GM23338 (cell line): ENCODE measurements at regions not wholly inside any gene's neighbourhood (a gene's known extent, or its start where the extent isn't known, plus 50 kb on each side); places are given as distances from the start of the nearest gene placed in this dataset.

ENCODE experiments used
- ATAC-seq: fragments of 200-7000 bp; cut with Tn5 transposase; 3 replicates; pipeline ENCODE4 v1.9.1; 2020
- DNase-seq: peaks from one replicate; pipeline ENCODE4 v3.0.0-alpha.2; 2015; ENCODE audit warnings: low spot score
- H2AFZ ChIP-seq: fragments of 200-600 bp; sonication (generic); 2 replicates; pipeline ENCODE4 v1.8.0; 2016; ENCODE audit warnings: antibody characterized with exemption, mild to moderate bottlenecking, moderate library complexity
- H3F3A ChIP-seq: fragments of 200-600 bp; sonication (generic); replicated peaks from 2 replicates; pipeline ENCODE4 v1.8.0; 2017; ENCODE audit warnings: antibody characterized with exemption, mixed run types, low read depth
- H3K27ac ChIP-seq: fragments of 200-600 bp; sonication (generic); 2 replicates; pipeline ENCODE4 v1.6.1; 2016; ENCODE audit warnings: low read depth
- H3K27me3 ChIP-seq: fragments of 200-600 bp; sonication (generic); 2 replicates; pipeline ENCODE4 v1.8.0; 2016; ENCODE audit warnings: mild to moderate bottlenecking, mixed run types, moderate library complexity; ENCODE audit not compliant: insufficient read depth
- H3K36me3 ChIP-seq: fragments of 200-600 bp; sonication (generic); 2 replicates; pipeline ENCODE4 v1.8.0; 2016; ENCODE audit warnings: mild to moderate bottlenecking; ENCODE audit not compliant: insufficient read depth
- H3K4me1 ChIP-seq: fragments of 200-600 bp; sonication (generic); 2 replicates; pipeline ENCODE4 v1.8.0; 2016; ENCODE audit warnings: mild to moderate bottlenecking, moderate library complexity; ENCODE audit not compliant: insufficient read depth
- H3K4me2 ChIP-seq: fragments of 200-600 bp; sonication (generic); 2 replicates; pipeline ENCODE4 v1.7.1; 2017; ENCODE audit warnings: mixed run types
- H3K4me3 ChIP-seq: fragments of 200-600 bp; sonication (generic); 2 replicates; pipeline ENCODE4 v1.6.1; 2016; ENCODE audit warnings: mixed run types
- H3K79me2 ChIP-seq: fragments of 200-600 bp; sonication (generic); replicated peaks from 2 replicates; pipeline ENCODE4 v1.8.0; 2017; ENCODE audit warnings: mild to moderate bottlenecking; ENCODE audit not compliant: insufficient read depth
- H3K9me2 ChIP-seq: fragments of 200-600 bp; sonication (generic); 2 replicates; pipeline ENCODE4 v1.8.0; 2017; ENCODE audit not compliant: insufficient read depth
- H4K20me1 ChIP-seq: fragments of 200-600 bp; sonication (generic); replicated peaks from 2 replicates; pipeline ENCODE4 v1.8.0; 2017; ENCODE audit warnings: mild to moderate bottlenecking; ENCODE audit not compliant: insufficient read depth
- H3K27ac Mint-ChIP-seq: 2 replicates; pipeline ENCODE4 v1.8.0; 2020; ENCODE audit warnings: inconsistent platforms, mild to moderate bottlenecking, moderate library complexity, mixed read lengths
- H3K27me3 Mint-ChIP-seq: 3 replicates; pipeline ENCODE4 v1.8.0; 2022; ENCODE audit warnings: low read depth, mild to moderate bottlenecking, moderate library complexity, mixed read lengths, inconsistent platforms; ENCODE audit not compliant: insufficient read depth, poor library complexity
- H3K36me3 Mint-ChIP-seq: 3 replicates; pipeline ENCODE4 v1.8.0; 2021; ENCODE audit warnings: low read depth, mild to moderate bottlenecking, inconsistent platforms, moderate library complexity, mixed read lengths
- H3K4me1 Mint-ChIP-seq: 3 replicates; pipeline ENCODE4 v1.8.0; 2020; ENCODE audit warnings: mild to moderate bottlenecking, inconsistent platforms, mixed read lengths
- H3K4me3 Mint-ChIP-seq: 3 replicates; pipeline ENCODE4 v1.8.0; 2021; ENCODE audit warnings: moderate library complexity, mild to moderate bottlenecking, inconsistent platforms, mixed read lengths
- H3K9me3 Mint-ChIP-seq: 3 replicates; pipeline ENCODE4 v1.8.0; 2020; ENCODE audit warnings: moderate library complexity, mild to moderate bottlenecking, inconsistent platforms, mixed read lengths
- CREB1 ChIP-seq: fragments of 250-450 bp; sonication (Bioruptor Pico); IDR thresholded peaks from 2 replicates; pipeline ENCODE4 v1.5.0; 2020; ENCODE audit warnings: low read depth, mild to moderate bottlenecking, moderate library complexity
- EZH2phosphoT487 ChIP-seq: fragments of 200-600 bp; sonication (generic); IDR thresholded peaks from one replicate; pipeline ENCODE4 v1.8.1; 2018; ENCODE audit warnings: antibody characterized with exemption; ENCODE audit not compliant: unreplicated experiment
- JUNB ChIP-seq: IDR thresholded peaks from one replicate; pipeline ENCODE4 v1.6.1; 2016; ENCODE audit warnings: antibody characterized with exemption; ENCODE audit not compliant: unreplicated experiment
- POLR2AphosphoS5 ChIP-seq: IDR thresholded peaks from 2 replicates; pipeline ENCODE4 v1.6.1; 2016; ENCODE audit warnings: antibody characterized with exemption, low read depth
- STAT1 ChIP-seq: IDR thresholded peaks from one replicate; pipeline ENCODE4 v1.6.1; 2016; ENCODE audit warnings: antibody characterized with exemption; ENCODE audit not compliant: unreplicated experiment
- ZNF331 ChIP-seq: fragments of 250-450 bp; sonication (Bioruptor Pico); IDR thresholded peaks from 2 replicates; pipeline ENCODE4 v1.5.0; 2020; ENCODE audit warnings: low read depth, mild to moderate bottlenecking, moderate library complexity
- TF ChIP-seq, protein P1 (sequence below): IDR thresholded peaks from 2 replicates; pipeline ENCODE4 v1.6.1; 2016; ENCODE audit warnings: antibody characterized with exemption
- TF ChIP-seq, protein P2 (sequence below): fragments of 250-450 bp; sonication (Bioruptor Pico); IDR thresholded peaks from 2 replicates; pipeline ENCODE4 v1.5.0; 2020; ENCODE audit warnings: mild to moderate bottlenecking, moderate library complexity
- TF ChIP-seq, protein P3 (sequence below): IDR thresholded peaks from one replicate; pipeline ENCODE4 v1.6.1; 2018; ENCODE audit warnings: antibody characterized with exemption; ENCODE audit not compliant: unreplicated experiment
- TF ChIP-seq, protein P4 (sequence below), 2 experiments: fragments of 200-600 bp in 1 of 2; sonication (generic) in 1 of 2; conservative IDR thresholded peaks; 2 replicates each; pipeline versions ENCODE4 v1.5.1 to v1.6.1; 2016 to 2017; ENCODE audit warnings: antibody characterized with exemption in 2 of 2, low read depth in 2 of 2, mild to moderate bottlenecking in 2 of 2, moderate library complexity in 1 of 2

DNA sequence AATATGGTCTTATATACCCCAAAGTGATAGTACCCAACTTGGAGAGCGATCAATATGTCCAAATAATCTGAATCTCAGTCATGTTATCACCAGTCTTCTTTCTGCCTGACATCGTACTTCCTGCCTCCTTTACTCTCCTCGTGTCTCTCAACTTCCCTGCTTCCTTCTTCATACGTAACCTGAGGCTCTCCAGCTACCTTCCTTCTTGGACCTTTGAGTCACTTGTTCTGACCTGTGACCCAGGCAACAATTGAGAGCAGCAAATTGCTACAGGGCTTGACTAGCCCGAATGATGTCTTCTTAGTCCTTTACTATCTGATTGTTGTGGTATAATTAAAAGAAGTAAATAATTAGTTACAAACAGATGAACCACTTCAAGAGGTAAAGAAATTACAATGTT lies 145.9 kb upstream of the MBNL1 start:
- no peaks in the 10 kb centered on the region for H3K79me2 ChIP-seq
- Mint-ChIP-seq H3K9me3 (no peaks in the 10 kb centered on the region), H3K4me1 (no peaks in the 10 kb centered on the region), H3K4me3 (no peak overlapping the region), H3K27ac (no peak overlapping the region; the same call in 1 of the 2 replicates), H3K36me3 (no peaks in the 10 kb centered on the region), H3K27me3 (no peaks in the 10 kb centered on the region)
- ATAC-seq: no peak
- H3K4me1 ChIP-seq: no peaks in the 10 kb centered on the region
- H3K4me3 ChIP-seq: no peak overlapping the region
- no peak overlapping the region for H2AFZ ChIP-seq
- no peaks in the 10 kb centered on the region for H3K27me3 ChIP-seq
- H3F3A ChIP-seq: no peaks in the 10 kb centered on the region
- H3K9me2 ChIP-seq: no peaks in the 10 kb centered on the region
- no peaks in the 10 kb centered on the region for H3K36me3 ChIP-seq
- no peak overlapping the region for H3K27ac ChIP-seq
- H3K4me2 ChIP-seq: no peak overlapping the region
- no peak for TF ChIP-seq CREB1 (CRISPR knock-in tag)
- no peak for TF ChIP-seq JUNB
- TF ChIP-seq, protein P1, sequence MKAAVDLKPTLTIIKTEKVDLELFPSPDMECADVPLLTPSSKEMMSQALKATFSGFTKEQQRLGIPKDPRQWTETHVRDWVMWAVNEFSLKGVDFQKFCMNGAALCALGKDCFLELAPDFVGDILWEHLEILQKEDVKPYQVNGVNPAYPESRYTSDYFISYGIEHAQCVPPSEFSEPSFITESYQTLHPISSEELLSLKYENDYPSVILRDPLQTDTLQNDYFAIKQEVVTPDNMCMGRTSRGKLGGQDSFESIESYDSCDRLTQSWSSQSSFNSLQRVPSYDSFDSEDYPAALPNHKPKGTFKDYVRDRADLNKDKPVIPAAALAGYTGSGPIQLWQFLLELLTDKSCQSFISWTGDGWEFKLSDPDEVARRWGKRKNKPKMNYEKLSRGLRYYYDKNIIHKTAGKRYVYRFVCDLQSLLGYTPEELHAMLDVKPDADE: no peak
- TF ChIP-seq EZH2phosphoT487: no peak
- no peaks in the 10 kb centered on the region for H4K20me1 ChIP-seq
- no peak for DNase-seq

DNA sequence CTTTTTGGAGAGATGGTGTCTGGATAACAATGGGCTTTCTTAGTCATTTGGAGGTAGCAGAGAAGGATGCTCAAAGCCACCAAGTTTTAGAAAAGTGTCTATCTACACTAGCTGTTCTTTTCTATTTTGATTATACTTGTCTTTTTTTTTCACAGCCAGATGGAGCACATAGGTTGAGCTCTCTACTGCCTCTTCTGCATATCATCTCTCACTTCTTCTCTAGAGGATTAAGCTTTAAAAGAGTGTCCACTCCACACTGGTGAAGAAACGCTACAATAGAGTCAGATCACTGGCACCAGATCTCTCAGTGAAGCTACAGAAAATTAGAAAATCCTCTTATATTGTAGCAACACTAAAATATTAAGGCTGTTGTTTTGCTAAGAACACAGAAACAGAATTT lies 145.3 kb upstream of the MBNL1 start:
- Mint-ChIP-seq H3K4me1 (no peaks in the 10 kb centered on the region), H3K4me3 (no peak overlapping the region), H3K36me3 (no peaks in the 10 kb centered on the region), H3K27me3 (no peaks in the 10 kb centered on the region), H3K9me3 (no peaks in the 10 kb centered on the region), H3K27ac (no peak overlapping the region)
- Histone ChIP-seq H3K27me3 (no peaks in the 10 kb centered on the region), H3K4me2 (no peak overlapping the region), H3K4me1 (no peaks in the 10 kb centered on the region), H3K9me2 (no peaks in the 10 kb centered on the region), H3K4me3 (no peak overlapping the region), H2AFZ (no peak overlapping the region), H3K27ac (no peak overlapping the region), H3F3A (no peaks in the 10 kb centered on the region), H3K36me3 (no peaks in the 10 kb centered on the region), H4K20me1 (no peaks in the 10 kb centered on the region), H3K79me2 (no peaks in the 10 kb centered on the region)
- ATAC-seq: no peak
- no peak for DNase-seq
- no peak for TF ChIP-seq ZNF331 (CRISPR knock-in tag)
- TF ChIP-seq, protein P2, sequence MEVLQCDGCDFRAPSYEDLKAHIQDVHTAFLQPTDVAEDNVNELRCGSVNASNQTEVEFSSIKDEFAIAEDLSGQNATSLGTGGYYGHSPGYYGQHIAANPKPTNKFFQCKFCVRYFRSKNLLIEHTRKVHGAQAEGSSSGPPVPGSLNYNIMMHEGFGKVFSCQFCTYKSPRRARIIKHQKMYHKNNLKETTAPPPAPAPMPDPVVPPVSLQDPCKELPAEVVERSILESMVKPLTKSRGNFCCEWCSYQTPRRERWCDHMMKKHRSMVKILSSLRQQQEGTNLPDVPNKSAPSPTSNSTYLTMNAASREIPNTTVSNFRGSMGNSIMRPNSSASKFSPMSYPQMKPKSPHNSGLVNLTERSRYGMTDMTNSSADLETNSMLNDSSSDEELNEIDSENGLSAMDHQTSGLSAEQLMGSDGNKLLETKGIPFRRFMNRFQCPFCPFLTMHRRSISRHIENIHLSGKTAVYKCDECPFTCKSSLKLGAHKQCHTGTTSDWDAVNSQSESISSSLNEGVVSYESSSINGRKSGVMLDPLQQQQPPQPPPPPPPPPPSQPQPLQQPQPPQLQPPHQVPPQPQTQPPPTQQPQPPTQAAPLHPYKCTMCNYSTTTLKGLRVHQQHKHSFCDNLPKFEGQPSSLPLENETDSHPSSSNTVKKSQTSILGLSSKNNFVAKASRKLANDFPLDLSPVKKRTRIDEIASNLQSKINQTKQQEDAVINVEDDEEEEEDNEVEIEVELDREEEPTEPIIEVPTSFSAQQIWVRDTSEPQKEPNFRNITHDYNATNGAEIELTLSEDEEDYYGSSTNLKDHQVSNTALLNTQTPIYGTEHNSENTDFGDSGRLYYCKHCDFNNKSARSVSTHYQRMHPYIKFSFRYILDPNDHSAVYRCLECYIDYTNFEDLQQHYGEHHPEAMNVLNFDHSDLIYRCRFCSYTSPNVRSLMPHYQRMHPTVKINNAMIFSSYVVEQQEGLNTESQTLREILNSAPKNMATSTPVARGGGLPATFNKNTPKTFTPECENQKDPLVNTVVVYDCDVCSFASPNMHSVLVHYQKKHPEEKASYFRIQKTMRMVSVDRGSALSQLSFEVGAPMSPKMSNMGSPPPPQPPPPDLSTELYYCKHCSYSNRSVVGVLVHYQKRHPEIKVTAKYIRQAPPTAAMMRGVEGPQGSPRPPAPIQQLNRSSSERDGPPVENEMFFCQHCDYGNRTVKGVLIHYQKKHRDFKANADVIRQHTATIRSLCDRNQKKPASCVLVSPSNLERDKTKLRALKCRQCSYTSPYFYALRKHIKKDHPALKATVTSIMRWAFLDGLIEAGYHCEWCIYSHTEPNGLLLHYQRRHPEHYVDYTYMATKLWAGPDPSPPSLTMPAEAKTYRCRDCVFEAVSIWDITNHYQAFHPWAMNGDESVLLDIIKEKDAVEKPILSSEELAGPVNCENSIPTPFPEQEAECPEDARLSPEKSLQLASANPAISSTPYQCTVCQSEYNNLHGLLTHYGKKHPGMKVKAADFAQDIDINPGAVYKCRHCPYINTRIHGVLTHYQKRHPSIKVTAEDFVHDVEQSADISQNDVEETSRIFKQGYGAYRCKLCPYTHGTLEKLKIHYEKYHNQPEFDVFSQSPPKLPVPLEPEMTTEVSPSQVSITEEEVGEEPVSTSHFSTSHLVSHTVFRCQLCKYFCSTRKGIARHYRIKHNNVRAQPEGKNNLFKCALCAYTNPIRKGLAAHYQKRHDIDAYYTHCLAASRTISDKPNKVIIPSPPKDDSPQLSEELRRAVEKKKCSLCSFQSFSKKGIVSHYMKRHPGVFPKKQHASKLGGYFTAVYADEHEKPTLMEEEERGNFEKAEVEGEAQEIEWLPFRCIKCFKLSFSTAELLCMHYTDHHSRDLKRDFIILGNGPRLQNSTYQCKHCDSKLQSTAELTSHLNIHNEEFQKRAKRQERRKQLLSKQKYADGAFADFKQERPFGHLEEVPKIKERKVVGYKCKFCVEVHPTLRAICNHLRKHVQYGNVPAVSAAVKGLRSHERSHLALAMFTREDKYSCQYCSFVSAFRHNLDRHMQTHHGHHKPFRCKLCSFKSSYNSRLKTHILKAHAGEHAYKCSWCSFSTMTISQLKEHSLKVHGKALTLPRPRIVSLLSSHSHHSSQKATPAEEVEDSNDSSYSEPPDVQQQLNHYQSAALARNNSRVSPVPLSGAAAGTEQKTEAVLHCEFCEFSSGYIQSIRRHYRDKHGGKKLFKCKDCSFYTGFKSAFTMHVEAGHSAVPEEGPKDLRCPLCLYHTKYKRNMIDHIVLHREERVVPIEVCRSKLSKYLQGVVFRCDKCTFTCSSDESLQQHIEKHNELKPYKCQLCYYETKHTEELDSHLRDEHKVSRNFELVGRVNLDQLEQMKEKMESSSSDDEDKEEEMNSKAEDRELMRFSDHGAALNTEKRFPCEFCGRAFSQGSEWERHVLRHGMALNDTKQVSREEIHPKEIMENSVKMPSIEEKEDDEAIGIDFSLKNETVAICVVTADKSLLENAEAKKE (CRISPR knock-in tag): no peak
- no peak for TF ChIP-seq JUNB
- TF ChIP-seq POLR2AphosphoS5: no peak
- TF ChIP-seq, protein P3, sequence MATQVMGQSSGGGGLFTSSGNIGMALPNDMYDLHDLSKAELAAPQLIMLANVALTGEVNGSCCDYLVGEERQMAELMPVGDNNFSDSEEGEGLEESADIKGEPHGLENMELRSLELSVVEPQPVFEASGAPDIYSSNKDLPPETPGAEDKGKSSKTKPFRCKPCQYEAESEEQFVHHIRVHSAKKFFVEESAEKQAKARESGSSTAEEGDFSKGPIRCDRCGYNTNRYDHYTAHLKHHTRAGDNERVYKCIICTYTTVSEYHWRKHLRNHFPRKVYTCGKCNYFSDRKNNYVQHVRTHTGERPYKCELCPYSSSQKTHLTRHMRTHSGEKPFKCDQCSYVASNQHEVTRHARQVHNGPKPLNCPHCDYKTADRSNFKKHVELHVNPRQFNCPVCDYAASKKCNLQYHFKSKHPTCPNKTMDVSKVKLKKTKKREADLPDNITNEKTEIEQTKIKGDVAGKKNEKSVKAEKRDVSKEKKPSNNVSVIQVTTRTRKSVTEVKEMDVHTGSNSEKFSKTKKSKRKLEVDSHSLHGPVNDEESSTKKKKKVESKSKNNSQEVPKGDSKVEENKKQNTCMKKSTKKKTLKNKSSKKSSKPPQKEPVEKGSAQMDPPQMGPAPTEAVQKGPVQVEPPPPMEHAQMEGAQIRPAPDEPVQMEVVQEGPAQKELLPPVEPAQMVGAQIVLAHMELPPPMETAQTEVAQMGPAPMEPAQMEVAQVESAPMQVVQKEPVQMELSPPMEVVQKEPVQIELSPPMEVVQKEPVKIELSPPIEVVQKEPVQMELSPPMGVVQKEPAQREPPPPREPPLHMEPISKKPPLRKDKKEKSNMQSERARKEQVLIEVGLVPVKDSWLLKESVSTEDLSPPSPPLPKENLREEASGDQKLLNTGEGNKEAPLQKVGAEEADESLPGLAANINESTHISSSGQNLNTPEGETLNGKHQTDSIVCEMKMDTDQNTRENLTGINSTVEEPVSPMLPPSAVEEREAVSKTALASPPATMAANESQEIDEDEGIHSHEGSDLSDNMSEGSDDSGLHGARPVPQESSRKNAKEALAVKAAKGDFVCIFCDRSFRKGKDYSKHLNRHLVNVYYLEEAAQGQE: no peak
- TF ChIP-seq, protein P4, sequence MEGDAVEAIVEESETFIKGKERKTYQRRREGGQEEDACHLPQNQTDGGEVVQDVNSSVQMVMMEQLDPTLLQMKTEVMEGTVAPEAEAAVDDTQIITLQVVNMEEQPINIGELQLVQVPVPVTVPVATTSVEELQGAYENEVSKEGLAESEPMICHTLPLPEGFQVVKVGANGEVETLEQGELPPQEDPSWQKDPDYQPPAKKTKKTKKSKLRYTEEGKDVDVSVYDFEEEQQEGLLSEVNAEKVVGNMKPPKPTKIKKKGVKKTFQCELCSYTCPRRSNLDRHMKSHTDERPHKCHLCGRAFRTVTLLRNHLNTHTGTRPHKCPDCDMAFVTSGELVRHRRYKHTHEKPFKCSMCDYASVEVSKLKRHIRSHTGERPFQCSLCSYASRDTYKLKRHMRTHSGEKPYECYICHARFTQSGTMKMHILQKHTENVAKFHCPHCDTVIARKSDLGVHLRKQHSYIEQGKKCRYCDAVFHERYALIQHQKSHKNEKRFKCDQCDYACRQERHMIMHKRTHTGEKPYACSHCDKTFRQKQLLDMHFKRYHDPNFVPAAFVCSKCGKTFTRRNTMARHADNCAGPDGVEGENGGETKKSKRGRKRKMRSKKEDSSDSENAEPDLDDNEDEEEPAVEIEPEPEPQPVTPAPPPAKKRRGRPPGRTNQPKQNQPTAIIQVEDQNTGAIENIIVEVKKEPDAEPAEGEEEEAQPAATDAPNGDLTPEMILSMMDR (conservative IDR thresholded peaks at IDR 0.05; ENCODE audit: low read depth in 2 of 2): no peak
- TF ChIP-seq CREB1 (CRISPR knock-in tag): no peak
- TF ChIP-seq EZH2phosphoT487: no peak
- no peak for TF ChIP-seq STAT1
